ENCODE measurements at regions not wholly inside any gene's neighbourhood (a gene's known extent, or its start where the extent isn't known, plus 50 kb on each side); places are given as distances from the start of the nearest gene placed in this dataset.

DNA sequence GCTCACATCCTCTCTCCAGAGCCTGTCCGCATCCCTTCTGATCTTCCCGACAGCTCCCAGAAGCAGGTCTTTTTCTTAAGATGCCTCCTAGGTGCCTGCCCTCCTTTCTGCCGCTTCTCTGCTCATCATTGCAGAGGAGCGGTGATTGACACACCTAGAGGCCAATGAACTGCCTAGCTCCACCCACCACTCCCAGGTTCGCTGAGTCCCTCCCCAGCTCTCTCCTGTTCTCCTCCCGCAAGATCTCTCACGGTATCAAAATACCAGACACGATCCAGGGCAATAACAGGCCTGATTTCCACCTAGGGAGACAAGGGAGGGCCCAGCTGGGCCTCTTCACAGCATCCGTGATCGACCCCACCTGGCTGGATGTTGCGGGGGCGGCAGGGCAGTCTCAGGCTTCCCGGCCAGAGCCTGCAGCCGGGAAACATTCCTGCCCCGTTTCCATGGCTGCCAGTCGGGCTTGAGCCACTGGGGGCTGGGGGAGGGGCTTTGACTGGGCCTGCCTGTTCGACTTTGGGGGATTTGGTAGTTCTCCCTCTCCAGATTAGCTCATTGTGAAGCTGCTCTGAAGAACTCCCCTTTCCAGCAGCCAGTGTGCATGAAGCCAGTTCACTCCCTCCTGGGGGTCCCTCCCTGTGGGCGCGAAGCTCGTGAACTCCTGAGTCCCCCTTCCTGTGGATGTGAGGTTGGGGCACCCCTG lies 373.5 kb downstream of the RPS24 start:
- peak; percentile 65 for DNase-seq (ENCODE audit: extremely low spot score)
- POLR2A ChIA-PET = no interaction called here

DNA sequence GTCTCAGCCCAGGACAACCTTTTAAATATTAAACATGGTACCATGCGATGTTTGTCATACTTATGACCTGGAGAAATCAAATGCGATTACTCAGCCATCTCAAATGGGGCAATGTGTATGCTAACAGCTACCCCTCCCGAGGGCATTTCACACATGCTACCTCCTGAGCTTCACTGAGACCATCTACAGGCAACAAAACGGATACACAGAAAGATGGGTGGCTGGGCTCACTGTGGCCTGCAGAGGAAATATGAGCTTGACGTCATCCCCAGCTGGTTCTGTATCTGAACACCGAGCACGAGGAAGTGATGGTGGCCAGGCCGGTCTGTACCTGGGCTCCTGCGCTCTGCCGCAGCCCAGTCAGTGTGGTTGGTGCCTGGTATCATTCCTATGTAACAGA lies 374.3 kb downstream of the RPS24 start:
- ChIA-PET CTCF (interaction anchor here (1.2 kb wide), 1 partner anchor 14 kb away, joined by 4 read pairs; no protein-coding TSS in a partner anchor), POLR2A (no interaction called here)
- TF ChIP-seq, protein P1, sequence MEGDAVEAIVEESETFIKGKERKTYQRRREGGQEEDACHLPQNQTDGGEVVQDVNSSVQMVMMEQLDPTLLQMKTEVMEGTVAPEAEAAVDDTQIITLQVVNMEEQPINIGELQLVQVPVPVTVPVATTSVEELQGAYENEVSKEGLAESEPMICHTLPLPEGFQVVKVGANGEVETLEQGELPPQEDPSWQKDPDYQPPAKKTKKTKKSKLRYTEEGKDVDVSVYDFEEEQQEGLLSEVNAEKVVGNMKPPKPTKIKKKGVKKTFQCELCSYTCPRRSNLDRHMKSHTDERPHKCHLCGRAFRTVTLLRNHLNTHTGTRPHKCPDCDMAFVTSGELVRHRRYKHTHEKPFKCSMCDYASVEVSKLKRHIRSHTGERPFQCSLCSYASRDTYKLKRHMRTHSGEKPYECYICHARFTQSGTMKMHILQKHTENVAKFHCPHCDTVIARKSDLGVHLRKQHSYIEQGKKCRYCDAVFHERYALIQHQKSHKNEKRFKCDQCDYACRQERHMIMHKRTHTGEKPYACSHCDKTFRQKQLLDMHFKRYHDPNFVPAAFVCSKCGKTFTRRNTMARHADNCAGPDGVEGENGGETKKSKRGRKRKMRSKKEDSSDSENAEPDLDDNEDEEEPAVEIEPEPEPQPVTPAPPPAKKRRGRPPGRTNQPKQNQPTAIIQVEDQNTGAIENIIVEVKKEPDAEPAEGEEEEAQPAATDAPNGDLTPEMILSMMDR (IDR thresholded peaks at IDR 0.05; ENCODE audit: control extremely low read depth, extremely low read depth, low read depth, missing control alignments) = no peak
- DNase-seq (ENCODE audit: extremely low spot score) = no peak

More for the DNA sequence above, 373.5 kb downstream of the RPS24 start:
- TF ChIP-seq, protein P1 (IDR thresholded peaks at IDR 0.05; ENCODE audit: control extremely low read depth, extremely low read depth, low read depth, missing control alignments) = no peak
- CTCF ChIA-PET = interaction anchor here (1.2 kb wide), 1 partner anchor 13 kb away, joined by 4 read pairs; no protein-coding TSS in a partner anchor

DNA sequence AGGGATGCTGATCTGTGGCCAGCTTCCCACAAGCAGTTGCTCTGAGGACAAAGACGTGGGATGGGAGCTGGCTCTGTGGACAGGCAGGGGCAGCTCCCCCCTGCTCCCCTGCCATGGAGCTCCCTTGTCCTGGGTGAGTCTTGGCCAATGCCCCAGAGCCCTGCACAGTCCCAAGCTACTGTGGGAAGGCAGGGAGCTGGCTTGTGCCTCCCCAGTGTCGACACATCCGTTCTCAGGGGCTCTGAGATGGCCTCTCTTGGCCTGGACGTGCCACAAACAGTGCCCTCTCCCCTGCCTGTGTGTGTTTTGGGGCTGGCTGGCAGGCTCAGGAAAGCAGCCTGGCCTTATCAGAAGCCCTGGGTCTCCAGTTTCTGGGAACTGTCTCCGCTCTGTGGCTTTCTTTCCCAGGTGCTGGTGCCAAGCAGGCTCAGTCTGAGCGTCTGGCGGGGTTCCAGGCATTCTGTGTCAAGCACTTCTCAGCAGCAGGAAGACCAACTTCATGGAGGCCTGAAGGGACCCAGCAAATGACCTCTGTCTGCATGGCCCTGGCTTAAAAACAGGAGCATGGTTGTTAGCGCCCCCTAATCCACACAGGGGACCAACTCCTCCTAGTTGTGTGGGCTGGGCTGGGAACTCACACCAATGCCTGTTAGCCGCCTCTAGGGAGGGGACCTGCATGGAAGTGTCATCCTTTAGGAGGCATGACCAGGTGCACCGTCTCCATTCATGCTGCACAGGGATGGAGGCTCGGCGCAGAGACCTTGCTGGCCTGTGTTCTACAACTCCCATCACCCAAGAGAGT lies 375.2 kb downstream of the RPS24 start:
- POLR2A ChIA-PET = no interaction called here
- TF ChIP-seq, protein P1 (IDR thresholded peaks at IDR 0.05; ENCODE audit: control extremely low read depth, extremely low read depth, low read depth, missing control alignments) = no peak
- CTCF ChIA-PET = no interaction called here
- no peak for DNase-seq (ENCODE audit: extremely low spot score)

DNA sequence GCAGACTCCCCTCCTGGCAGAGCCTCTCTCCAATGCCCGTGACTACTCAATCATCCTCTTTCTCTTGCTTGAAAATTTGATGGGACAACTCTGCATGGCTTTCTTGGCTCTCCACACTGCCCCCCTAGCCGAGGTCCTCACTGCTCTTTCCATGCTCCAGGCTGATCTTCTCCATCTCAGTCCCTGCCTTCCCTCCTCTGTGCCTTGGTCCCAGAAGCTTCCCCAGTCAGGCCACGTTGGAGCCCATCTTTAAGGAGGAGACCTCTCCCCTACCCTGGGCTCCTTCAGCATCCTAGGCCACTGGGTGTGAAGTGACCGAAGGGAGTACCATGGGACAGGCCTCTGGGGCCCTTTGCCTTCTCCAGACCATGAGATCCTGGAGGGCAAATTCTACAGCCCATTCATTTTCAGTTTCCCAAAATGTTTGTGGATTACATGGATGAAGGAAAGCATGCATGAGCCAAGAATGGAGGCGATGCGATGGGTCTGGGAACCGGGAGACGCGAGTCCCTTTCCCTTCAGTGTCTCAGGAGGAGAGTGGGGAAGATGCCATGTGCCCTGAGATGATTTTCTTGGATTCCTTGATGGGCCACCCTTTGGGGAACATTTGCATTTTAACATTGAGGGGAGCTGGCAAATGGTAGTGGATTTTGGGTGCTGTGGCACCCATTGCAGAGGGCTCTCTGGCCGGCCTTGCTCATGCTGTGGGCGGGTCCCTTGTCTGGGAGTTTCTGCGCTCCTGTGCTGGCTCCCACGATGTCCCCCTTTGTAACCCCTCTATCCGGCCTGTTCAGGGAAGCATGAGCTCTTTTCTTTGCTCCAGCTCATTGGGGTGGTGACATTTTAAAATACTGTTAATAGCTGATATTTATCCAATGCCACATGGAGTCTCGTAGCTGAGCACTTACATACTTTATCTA lies 376.6 kb downstream of the RPS24 start:
- ChIA-PET CTCF (interaction anchor here (1.6 kb wide), 1 partner anchor 37 kb away, joined by 3 read pairs; no protein-coding TSS in a partner anchor), POLR2A (no interaction called here)
- TF ChIP-seq, protein P1 (IDR thresholded peaks at IDR 0.05; ENCODE audit: control extremely low read depth, extremely low read depth, low read depth, missing control alignments) = no peak
- DNase-seq (ENCODE audit: extremely low spot score) = no peak

DNA sequence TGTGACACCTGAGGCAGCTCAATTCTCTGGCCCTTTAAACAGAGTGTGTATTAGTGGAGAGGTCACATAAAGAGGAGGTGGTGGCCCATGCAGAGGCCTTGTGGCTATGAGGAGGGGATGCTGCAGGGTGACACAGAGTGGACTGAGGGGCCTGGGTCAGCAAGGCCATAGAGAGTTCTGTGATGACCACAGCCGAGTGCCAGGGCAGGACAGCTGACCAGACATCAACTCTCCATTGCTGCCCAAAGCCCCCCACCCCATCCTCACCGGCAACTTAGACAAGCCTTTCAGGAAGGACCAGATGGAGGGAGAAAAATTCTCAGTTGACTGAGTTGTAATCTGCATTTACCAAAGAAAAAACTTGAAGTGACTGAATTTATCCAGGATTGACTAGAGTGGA lies 378.1 kb downstream of the RPS24 start:
- TF ChIP-seq, protein P1 (IDR thresholded peaks at IDR 0.05; ENCODE audit: control extremely low read depth, extremely low read depth, low read depth, missing control alignments) = no peak
- POLR2A ChIA-PET = no interaction called here
- CTCF ChIA-PET = interaction anchor here (1.0 kb wide), 1 partner anchor 364 kb away, joined by 3 read pairs; no protein-coding TSS in a partner anchor
- no peak for DNase-seq (ENCODE audit: extremely low spot score)

DNA sequence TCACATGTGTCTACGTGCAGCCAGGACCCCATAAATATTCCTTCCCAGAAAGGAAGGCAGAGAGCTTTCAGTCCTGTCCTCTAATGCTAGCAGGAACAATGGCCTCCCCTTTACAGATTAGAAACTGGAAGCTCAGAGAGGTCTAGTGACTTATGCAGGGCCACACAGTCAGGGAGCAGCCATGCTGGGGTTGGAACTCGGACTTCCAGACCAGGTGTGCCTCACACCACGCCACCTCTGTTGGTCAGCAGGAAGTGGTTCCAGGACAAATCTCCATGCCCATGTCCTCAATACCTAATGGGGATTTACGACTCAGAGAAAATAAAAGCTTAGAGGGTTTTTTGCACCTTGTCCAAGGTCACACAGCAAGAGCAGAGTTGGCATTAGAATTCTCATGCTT lies 378.9 kb downstream of the RPS24 start:
- TF ChIP-seq, protein P1 (IDR thresholded peaks at IDR 0.05; ENCODE audit: control extremely low read depth, extremely low read depth, low read depth, missing control alignments) = no peak
- POLR2A ChIA-PET = no interaction called here
- CTCF ChIA-PET = no interaction called here
- DNase-seq (ENCODE audit: extremely low spot score) = no peak

Measured in GM10248 (cell line).